Jurkat, Clone E6-1 (cell line): ENCODE measurements at regions not wholly inside any gene's neighbourhood (a gene's known extent, or its start where the extent isn't known, plus 50 kb on each side); places are given as distances from the start of the nearest gene placed in this dataset.

Source experiments
- DNase-seq: peaks from one replicate; pipeline ENCODE4 v3.0.0-alpha.2; 2011; ENCODE audit warnings: low read depth, low spot score
- H3K4me3 ChIP-seq: 2 replicates; pipeline ENCODE4 v1.5.1; 2011; ENCODE audit warnings: mild to moderate bottlenecking, low read length, control low read depth, moderate library complexity

DNA sequence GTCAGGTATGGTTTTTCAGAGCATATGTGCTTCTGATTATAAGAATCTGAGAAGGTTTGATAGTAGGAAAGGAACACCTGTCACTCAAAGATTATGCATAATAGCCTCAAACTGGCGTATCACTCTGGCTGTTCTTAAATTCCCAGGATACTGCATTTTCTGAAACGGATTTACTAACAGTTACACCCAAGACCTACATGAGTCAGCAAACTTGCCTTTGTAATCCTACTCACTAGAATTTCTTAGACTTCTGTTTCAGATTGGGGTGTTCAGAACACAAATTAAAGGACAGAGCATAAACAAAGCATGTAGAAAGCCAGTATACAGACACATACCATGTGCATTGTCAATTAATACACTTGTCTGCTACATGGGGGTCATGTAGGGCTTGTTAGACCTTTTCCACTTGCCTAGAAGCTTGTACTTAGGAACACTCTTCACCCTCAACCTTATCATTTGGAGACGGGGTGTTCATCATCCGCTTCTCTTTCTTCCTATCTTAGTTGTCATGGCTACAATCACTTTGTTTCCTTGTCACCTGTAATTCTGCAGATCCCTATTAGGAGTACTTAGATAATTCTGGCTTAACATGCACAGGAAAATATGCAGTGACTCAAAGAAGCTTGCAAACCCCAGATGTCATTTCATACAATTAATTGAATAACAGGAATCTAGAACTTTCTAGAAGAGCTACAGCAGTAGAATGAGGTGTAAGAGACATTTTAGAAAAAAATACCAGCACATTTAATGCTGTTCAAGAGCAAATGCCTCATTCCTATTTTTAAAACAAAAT, 593.0 kb upstream of the TENM3 start:
- DNase-seq = no peak
- no peak overlapping the region for H3K4me3 ChIP-seq

DNA sequence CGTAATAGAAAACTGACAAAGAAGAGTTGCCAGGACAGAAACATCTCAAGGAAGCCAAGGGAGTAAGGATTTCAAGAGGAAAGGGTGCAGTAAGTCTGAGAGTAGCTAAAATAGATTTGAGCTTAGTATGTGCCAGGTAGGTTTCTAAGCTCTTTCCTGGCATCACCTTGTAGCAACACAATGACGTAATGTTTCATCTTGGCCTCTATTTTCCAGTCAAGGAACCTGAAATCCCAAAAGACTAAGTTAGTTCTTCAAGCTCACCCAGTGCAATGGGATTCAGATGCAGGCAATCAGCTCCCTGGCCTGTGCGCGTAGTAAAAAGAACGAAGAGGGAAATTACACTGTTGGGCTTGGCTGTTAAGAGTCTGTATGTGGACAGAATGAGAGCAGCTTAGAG, 586.5 kb upstream of the TENM3 start:
- no peak for DNase-seq
- no peak overlapping the region for H3K4me3 ChIP-seq

GRCh38 chr4:181659202-181659601, 584.0 kb upstream of the TENM3 start:
- DNase-seq = no peak

GRCh38 chr4:181659876-181660275, 583.3 kb upstream of the TENM3 start:
- DNase-seq = no peak
- H3K4me3 ChIP-seq = no peak overlapping the region

More at GRCh38 chr4:181659202-181659601, 584.0 kb upstream of the TENM3 start:
- H3K4me3 ChIP-seq = no peak overlapping the region

GRCh38 chr4:181661090-181661489, 582.1 kb upstream of the TENM3 start:
- no peak for DNase-seq
- no peak overlapping the region for H3K4me3 ChIP-seq

- DNase-seq = no peak
- H3K4me3 ChIP-seq = no peak overlapping the region
These were observed 581.3 kb upstream of the TENM3 start for GRCh38 chr4:181661923-181662322.

DNA sequence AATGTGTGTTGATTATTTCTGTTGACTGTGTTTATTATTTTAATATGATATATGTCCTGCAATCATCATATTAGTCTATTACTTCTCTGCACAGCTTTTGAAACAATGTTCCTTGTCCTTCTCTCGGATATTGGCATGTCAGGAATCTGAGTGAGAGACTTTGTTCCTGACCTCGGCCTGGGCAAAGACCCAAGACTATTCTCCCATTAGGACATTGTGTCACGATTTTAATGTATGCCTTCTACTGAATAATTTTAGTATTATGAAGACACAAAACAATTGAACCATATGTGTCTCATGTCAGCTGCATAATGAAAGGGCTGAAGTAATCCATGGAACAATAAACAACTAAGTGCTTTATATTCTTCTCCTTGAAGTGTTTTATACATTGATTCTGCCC, 580.8 kb upstream of the TENM3 start:
- DNase-seq = no peak
- H3K4me3 ChIP-seq = no peak overlapping the region

DNA sequence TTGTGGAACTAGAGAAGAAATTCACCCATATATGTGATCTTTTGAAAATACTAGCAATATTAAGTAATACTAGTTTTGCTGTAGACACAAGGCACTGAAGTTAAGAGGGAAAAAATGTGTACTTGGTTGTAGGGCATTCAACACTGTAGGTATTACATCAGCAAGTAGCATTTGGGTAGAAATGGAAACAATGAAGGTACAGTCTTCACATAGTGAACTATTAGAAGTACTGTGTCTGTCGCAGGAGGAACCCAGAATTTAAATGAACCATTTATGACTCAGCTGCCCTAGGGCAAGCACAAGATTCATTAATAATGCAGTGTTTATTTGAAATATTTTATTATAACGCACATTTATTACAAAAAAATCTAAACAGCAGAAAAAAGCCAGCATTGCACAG, 572.7 kb upstream of the TENM3 start:
- DNase-seq = no peak

DNA sequence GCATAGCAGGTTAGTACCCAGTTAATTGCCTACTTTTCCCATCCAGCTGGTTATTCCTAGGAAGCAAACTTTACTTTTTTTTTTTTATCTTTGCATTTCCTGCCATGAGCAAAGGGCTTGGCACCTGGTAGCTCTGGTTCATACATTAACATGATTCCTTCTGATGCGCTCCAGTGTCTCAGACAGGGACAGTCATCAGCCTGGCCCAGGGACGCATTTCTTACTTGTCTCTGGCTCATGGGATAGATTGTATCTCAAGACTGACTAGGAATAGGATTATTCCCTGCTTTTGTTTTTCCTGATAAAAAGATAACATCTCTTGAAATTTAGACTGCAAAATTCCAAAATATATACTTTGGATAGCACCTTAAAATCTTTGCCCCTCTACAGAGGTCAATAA, 571.5 kb upstream of the TENM3 start:
- no peak overlapping the region for H3K4me3 ChIP-seq
- DNase-seq = no peak

More for the DNA sequence above, 572.7 kb upstream of the TENM3 start:
- no peak overlapping the region for H3K4me3 ChIP-seq

DNA sequence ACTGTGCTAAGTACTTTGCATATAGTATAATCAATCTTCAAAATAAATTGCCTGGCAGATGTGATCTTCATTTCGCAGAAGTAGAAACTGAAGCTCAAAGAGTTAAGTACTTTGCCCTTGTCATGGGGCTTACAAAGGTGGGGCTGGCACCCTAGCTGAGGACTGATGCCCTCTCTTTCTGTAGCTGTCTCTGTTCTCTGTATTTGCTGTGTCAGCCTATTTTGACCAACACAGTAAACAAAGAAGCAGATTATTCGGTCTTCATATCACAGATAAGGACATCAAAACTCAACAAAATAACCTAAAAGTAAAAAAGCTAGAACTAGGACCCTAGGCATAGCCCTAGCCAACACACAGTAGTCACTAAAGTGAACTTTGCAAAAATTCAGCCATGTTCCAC, 570.5 kb upstream of the TENM3 start:
- no peak overlapping the region for H3K4me3 ChIP-seq
- DNase-seq = no peak

DNA sequence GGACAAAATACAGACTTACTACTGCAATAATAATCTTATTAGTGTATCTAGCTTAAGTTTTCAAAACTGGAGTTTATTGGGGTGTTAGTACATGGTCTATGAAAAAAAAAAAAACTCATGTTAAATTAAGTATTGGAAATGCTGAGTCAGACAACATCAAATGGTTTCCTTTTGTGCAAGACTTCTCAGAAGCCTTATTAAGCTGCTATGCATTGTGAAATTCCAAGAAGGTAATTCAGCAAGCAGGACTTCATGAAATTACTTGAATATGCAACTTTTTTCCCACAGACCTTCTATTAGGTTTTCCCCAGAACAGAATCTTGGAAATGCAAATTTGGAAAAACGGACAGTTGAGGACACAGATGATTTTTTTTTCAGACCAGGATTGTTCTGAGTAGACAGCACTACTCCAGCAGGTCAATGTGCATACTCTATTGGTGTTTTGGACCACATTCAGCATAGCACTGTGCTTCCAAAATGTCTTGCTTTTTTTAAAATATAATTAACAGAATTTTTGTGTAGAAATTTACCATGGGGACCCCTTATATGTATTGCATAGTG, 568.8 kb upstream of the TENM3 start:
- no peak overlapping the region for H3K4me3 ChIP-seq
- DNase-seq = no peak

DNA sequence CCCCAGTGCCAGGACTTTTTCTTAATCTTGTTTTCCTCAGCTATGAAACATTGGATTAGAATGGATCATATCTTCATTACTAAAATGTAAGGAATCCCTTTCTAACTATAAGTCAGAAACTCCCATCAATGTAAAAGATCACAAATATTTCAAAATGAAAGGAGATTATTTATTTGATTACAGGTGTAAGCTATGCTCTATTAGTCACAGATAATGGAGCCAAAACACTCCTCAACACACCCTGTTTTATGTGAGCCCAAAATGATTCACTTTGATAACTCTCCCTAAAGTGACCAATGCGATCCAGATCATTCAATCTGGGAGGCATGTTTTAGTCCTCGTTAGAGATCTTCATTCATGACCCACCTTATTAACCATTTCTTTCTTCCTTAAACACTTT, 566.7 kb upstream of the TENM3 start:
- no peak overlapping the region for H3K4me3 ChIP-seq
- DNase-seq = no peak

DNA sequence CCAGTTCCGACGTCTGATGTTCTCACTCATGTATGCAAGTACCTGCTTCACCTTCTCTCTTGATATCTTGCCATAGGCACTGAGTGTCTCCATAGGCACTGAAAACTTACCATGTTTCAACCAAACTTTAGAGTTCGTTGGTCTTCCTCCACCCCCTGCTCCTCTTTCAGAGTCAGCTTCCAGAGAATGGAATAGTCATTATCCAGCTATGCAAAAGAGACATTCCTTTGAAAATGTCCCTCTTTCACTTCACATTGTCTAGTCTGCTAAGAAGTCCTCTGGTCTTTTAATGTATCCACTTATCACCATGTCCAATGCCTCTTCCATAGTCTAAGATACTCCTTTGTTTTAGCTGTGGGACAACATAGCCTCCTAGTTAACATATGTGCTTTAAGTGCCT, 566.0 kb upstream of the TENM3 start:
- no peak for DNase-seq

GRCh38 chr4:181677621-181678020, 565.6 kb upstream of the TENM3 start:
- no peak for DNase-seq
- H3K4me3 ChIP-seq = no peak overlapping the region

More for the DNA sequence above, 566.0 kb upstream of the TENM3 start:
- no peak overlapping the region for H3K4me3 ChIP-seq

DNA sequence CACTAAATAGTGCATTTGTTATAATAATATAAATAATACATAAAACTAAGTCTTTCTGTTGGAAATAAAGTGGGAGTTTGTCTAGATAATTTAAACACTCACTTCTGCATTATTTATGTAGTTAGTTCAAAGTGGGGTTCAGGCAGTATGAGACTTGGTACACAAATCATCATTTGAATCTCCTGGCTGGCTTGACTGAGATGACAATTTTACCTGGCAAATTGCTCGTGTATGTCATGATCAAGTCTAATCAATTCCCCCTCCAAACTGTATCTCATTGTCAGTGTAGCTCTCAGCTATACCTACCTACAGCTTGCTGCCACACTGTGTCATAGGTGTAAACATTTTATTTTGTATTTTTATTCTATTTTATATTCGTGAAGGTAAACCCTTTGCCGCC, 563.4 kb upstream of the TENM3 start:
- no peak for DNase-seq

DNA sequence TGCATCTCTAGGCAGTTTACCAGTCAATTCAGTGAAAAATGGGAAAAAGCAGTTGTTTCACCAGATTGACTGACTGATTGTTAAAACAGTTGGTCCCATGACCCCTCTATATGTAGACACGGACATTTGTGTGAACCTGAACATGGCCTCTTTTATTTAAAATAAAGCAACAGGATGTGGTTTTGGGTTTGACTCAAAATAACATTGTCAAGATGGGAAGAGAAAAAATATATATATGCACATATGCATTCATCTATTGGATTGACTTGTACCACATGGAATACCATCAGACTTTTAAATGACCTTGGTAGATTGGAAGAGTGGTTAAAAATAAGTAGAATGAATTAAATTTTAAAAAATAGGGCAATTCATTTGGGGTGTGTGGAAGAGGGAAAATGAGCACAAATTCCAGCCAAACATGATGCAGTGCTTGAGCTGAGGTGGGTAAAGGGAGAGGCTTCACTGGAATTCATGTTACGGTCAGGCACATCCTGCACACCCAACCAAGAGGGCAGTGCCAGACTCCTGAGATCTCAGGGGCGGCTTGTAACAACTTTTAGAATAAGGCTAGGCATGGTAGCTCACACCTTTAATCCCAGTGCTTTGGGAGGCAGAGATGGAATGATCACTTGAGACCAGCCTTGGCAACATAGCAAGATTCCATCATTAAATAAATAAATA, 560.7 kb upstream of the TENM3 start:
- DNase-seq = no peak
- no peak overlapping the region for H3K4me3 ChIP-seq

More for the DNA sequence above, 563.4 kb upstream of the TENM3 start:
- no peak overlapping the region for H3K4me3 ChIP-seq

GRCh38 chr4:181684310-181684709, 558.9 kb upstream of the TENM3 start:
- no peak for DNase-seq
- H3K4me3 ChIP-seq = no peak overlapping the region

DNA sequence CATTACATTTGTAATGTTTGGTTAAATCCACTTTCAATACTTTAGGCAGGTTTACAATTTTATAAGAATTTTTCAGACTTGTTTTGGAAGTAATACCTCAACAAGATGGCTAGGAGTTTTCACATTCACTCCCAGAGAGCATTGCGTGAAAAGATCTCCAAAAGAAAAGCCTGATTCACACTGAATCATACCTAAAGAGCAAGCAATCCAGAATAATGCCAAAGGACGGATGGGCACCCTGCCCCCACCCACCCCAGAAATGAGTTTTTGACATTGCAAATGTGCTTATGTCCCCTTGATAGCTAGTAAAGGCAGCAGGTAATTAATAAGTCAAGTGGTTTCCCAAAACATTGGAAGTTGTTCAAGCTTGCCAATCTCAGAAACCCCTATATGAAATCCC, 557.7 kb upstream of the TENM3 start:
- DNase-seq = no peak
- no peak overlapping the region for H3K4me3 ChIP-seq

GRCh38 chr4:181685911-181686310, 557.3 kb upstream of the TENM3 start:
- H3K4me3 ChIP-seq = no peak overlapping the region
- DNase-seq = no peak

GRCh38 chr4:181687116-181687515, 556.1 kb upstream of the TENM3 start:
- no peak overlapping the region for H3K4me3 ChIP-seq
- no peak for DNase-seq
